Right atrium auricular region (tissue), 2 donors: ENCODE measurements at regions not wholly inside any gene's neighbourhood (a gene's known extent, or its start where the extent isn't known, plus 50 kb on each side); places are given as distances from the start of the nearest gene placed in this dataset.

Experiments
- DNase-seq: peaks from one replicate; pipeline ENCODE4 v3.0.0-alpha.2; 2019; ENCODE audit warnings: low spot score
- H3K27ac ChIP-seq, 2 donors: fragments of 200-600 bp; sonication (generic); 1 replicate in 1 of 2; 2 replicates in 1 of 2; pipeline ENCODE4 v1.5.1; 2016 to 2019
- H3K27me3 ChIP-seq, 2 donors: fragments of 200-600 bp; sonication (generic); one replicate each; pipeline versions ENCODE4 v1.5.1 to v1.6.0; 2017 to 2019
- H3K36me3 ChIP-seq: fragments of 200-600 bp; sonication (generic); one replicate; pipeline ENCODE4 v1.5.1; 2016
- H3K4me1 ChIP-seq, 2 donors: fragments of 200-600 bp; sonication (generic); one replicate each; pipeline versions ENCODE4 v1.5.1 to v1.6.0; 2017 to 2019
- H3K4me3 ChIP-seq, 2 donors: fragments of 200-600 bp; sonication (generic); 1 replicate in 1 of 2; 2 replicates in 1 of 2; pipeline ENCODE4 v1.5.1; 2017 to 2019; ENCODE audit warnings: mild to moderate bottlenecking in 1 of 2, moderate library complexity in 1 of 2
- H3K9me3 ChIP-seq, 2 donors: fragments of 200-600 bp; sonication (generic); one replicate each; pipeline ENCODE4 v1.5.1; 2019
- CTCF ChIP-seq, 2 donors: fragments of 200-600 bp; sonication (generic); IDR thresholded peaks; one replicate each; pipeline ENCODE4 v1.5.1; 2019; ENCODE audit warnings: antibody characterized with exemption in 2 of 2

DNA sequence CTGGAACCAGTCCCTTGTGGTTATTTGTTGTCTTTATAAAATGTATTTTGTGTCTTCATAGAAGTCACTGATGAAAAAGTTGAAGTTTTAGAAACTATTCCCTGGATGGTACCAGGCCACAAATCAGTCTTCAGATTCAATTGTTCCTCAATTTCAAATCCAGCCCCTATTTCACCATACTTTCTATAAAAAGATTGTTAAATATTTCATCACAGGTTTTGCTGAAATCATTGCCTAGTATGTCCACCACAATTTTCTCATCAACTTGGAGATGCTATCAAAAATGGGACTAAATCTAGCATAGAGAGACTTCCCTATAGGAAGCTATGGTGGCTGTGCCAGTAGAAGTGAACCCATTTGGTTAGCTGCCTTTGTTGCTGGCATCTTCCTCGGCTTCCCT is 118.5 kb downstream of the RAB18 start:
- Histone ChIP-seq H3K4me3 (no peak overlapping the region), H3K27ac (no peak overlapping the region), H3K27me3 (no peaks in the 10 kb centered on the region), H3K4me1 (no peaks in the 10 kb centered on the region), H3K36me3 (no peaks in the 10 kb centered on the region), H3K9me3 (no peaks in the 10 kb centered on the region)
- TF ChIP-seq CTCF (IDR thresholded peaks at IDR 0.05): no peak
- DNase-seq: no peak
